ENCODE measurements at regions not wholly inside any gene's neighbourhood (a gene's known extent, or its start where the extent isn't known, plus 50 kb on each side); places are given as distances from the start of the nearest gene placed in this dataset.

- H3K23me2 ChIP-seq (ENCODE audit: low read depth, low read length): no peaks in the 10 kb centered on the region
- no peak overlapping the region for H3K14ac ChIP-seq (ENCODE audit: insufficient read length)
- H3K9ac ChIP-seq (replicated peaks in 1 of 4; ENCODE audit: extremely low read depth in 1 of 4, low read depth in 3 of 4, low read length in 3 of 4): no peak overlapping the region
- H2BK12ac ChIP-seq (ENCODE audit: low read depth, low read length): no peak overlapping the region
- H4K5ac ChIP-seq (ENCODE audit: insufficient read length, low read depth, low read length): no peak overlapping the region
- no peak overlapping the region for H2BK120ac ChIP-seq (replicated peaks; ENCODE audit: low read depth, low read length)
- H2AFZ ChIP-seq (ENCODE audit: low read length): no peak overlapping the region
- no peak overlapping the region for H2BK20ac ChIP-seq (ENCODE audit: low read length)
- H2AK5ac ChIP-seq (ENCODE audit: low read depth, low read length): no peak overlapping the region
- H4K20me1 ChIP-seq (replicated peaks in 1 of 2; ENCODE audit: control insufficient read depth in 1 of 2, insufficient read depth in 2 of 2, low read length in 2 of 2): no peaks in the 10 kb centered on the region
- no peaks in the 10 kb centered on the region for H3K79me1 ChIP-seq (ENCODE audit: low read depth, low read length)
- H3K27ac ChIP-seq (ENCODE audit: low read depth, low read length): no peak overlapping the region
- no peak overlapping the region for H4K91ac ChIP-seq (replicated peaks; ENCODE audit: insufficient read length, low read length)
- no peaks in the 10 kb centered on the region for H3K9me3 ChIP-seq (ENCODE audit: insufficient read depth in 2 of 2, low read depth in 1 of 2, low read length in 1 of 2)
- H3K27me3 ChIP-seq (replicated peaks in 1 of 4; ENCODE audit: control insufficient read depth in 3 of 4, extremely low read depth in 1 of 4, insufficient read depth in 3 of 4, low read length in 3 of 4): no peaks in the 10 kb centered on the region
- no peak overlapping the region for H3K18ac ChIP-seq (ENCODE audit: extremely low read depth, low read length)
- H2BK5ac ChIP-seq (ENCODE audit: low read depth, low read length): no peak overlapping the region
- no peaks in the 10 kb centered on the region for H3K36me3 ChIP-seq (ENCODE audit: control insufficient read depth in 2 of 4, insufficient read depth in 4 of 4, low read length in 3 of 4)
- FAIRE-seq (no peak), DNase-seq (ENCODE audit: low read depth in 1 of 2, low spot score in 2 of 2) (no peak)
- ChIA-PET POLR2A (ENCODE audit: partially characterized antibody) (no interaction called here), CTCF (ENCODE audit: partially characterized antibody) (no interaction called here)
- no peak overlapping the region for H3K23ac ChIP-seq (ENCODE audit: insufficient read length)
- no peak overlapping the region for H3K56ac ChIP-seq (replicated peaks; ENCODE audit: insufficient read length, low read depth, low read length)
- H3K79me2 ChIP-seq (ENCODE audit: control insufficient read depth in 1 of 2, insufficient read depth in 2 of 2, low read length in 2 of 2): no peaks in the 10 kb centered on the region
- no peak overlapping the region for H3K4ac ChIP-seq (replicated peaks; ENCODE audit: insufficient read length, low read depth, low read length)
- no peak overlapping the region for H2BK15ac ChIP-seq (ENCODE audit: low read length)
- WGBS, 2 experiments (ENCODE audit: extremely low coverage in 1 of 2, insufficient coverage in 1 of 2, insufficient read length in 1 of 2, insufficient replicate concordance in 2 of 2, low coverage in 1 of 2, low lambda C conversion rate in 2 of 2, missing lambda C conversion rate in 1 of 2): 91% methylated on average over 9 of the region's 9 CpGs; no CpG with 5 or more reads in 1 of the 2 experiments
- no peak overlapping the region for H3K4me2 ChIP-seq (ENCODE audit: insufficient read depth in 1 of 2, low read depth in 2 of 2, low read length in 2 of 2)
- H3K4me3 ChIP-seq (ENCODE audit: extremely low read depth in 1 of 4, insufficient read depth in 2 of 4, low read depth in 3 of 4, low read length in 4 of 4): no peak overlapping the region
- H3K4me1 ChIP-seq (replicated peaks in 1 of 4; ENCODE audit: control insufficient read depth in 3 of 4, insufficient read depth in 4 of 4, low read length in 3 of 4): peaks cover 0 to 3% (median 0%) of the 10 kb centered on the region in 4 experiments; a peak in 4 of 7 replicates
- no peak overlapping the region for H4K8ac ChIP-seq (ENCODE audit: extremely low read depth, insufficient read depth, low read length)
- TF ChIP-seq SIX5 (IDR thresholded peaks at IDR 0.05; ENCODE audit: low read depth, low read length): no peak
- TF ChIP-seq TBP (IDR thresholded peaks at IDR 0.05; ENCODE audit: low read depth, low read length): no peak
- TF ChIP-seq RXRA (IDR thresholded peaks at IDR 0.05; ENCODE audit: insufficient read depth, low read depth, low read length): no peak
These were observed 133.8 kb downstream of the CPZ start for GRCh38 chr4:8726344-8726851.

Measured in H1 (cell line).